ENCODE measurements at regions not wholly inside any gene's neighbourhood (a gene's known extent, or its start where the extent isn't known, plus 50 kb on each side); places are given as distances from the start of the nearest gene placed in this dataset.

DNA sequence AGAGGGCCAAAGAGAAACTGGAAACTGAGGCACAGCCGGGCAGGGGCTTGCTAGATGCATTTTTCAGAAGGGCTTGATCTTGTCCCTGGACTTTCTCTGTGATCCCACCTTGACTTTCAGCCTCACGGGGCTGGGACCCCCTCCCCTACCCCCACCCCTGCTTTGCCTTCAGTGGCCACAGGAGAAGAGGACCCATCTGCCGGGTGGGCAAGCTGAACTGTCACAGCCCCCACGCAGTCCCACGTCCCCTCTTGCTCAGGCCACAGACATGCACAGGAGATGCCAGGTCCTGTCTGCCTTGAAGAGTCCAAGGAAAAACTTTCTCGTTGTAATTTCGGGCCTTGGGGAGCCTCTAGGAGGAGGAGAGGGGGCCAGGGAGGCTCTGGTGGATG lies 158.9 kb downstream of the KIF26A start:
- no peak for TF ChIP-seq ZBTB21 (CRISPR knock-in tag; IDR thresholded peaks at IDR 0.05; ENCODE audit: borderline replicate concordance)
- TF ChIP-seq, protein P1, sequence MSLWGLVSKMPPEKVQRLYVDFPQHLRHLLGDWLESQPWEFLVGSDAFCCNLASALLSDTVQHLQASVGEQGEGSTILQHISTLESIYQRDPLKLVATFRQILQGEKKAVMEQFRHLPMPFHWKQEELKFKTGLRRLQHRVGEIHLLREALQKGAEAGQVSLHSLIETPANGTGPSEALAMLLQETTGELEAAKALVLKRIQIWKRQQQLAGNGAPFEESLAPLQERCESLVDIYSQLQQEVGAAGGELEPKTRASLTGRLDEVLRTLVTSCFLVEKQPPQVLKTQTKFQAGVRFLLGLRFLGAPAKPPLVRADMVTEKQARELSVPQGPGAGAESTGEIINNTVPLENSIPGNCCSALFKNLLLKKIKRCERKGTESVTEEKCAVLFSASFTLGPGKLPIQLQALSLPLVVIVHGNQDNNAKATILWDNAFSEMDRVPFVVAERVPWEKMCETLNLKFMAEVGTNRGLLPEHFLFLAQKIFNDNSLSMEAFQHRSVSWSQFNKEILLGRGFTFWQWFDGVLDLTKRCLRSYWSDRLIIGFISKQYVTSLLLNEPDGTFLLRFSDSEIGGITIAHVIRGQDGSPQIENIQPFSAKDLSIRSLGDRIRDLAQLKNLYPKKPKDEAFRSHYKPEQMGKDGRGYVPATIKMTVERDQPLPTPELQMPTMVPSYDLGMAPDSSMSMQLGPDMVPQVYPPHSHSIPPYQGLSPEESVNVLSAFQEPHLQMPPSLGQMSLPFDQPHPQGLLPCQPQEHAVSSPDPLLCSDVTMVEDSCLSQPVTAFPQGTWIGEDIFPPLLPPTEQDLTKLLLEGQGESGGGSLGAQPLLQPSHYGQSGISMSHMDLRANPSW (CRISPR knock-in tag; conservative IDR thresholded peaks at IDR 0.05; ENCODE audit: low read depth), result no peak
- TF ChIP-seq, protein P2, sequence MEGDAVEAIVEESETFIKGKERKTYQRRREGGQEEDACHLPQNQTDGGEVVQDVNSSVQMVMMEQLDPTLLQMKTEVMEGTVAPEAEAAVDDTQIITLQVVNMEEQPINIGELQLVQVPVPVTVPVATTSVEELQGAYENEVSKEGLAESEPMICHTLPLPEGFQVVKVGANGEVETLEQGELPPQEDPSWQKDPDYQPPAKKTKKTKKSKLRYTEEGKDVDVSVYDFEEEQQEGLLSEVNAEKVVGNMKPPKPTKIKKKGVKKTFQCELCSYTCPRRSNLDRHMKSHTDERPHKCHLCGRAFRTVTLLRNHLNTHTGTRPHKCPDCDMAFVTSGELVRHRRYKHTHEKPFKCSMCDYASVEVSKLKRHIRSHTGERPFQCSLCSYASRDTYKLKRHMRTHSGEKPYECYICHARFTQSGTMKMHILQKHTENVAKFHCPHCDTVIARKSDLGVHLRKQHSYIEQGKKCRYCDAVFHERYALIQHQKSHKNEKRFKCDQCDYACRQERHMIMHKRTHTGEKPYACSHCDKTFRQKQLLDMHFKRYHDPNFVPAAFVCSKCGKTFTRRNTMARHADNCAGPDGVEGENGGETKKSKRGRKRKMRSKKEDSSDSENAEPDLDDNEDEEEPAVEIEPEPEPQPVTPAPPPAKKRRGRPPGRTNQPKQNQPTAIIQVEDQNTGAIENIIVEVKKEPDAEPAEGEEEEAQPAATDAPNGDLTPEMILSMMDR (IDR thresholded peaks at IDR 0.05), result no peak
- TF ChIP-seq FOXJ3 (CRISPR knock-in tag; IDR thresholded peaks at IDR 0.05; ENCODE audit: borderline replicate concordance), result no peak
- no peak for TF ChIP-seq SOX15 (CRISPR knock-in tag; IDR thresholded peaks at IDR 0.05)
- TF ChIP-seq, protein P3, sequence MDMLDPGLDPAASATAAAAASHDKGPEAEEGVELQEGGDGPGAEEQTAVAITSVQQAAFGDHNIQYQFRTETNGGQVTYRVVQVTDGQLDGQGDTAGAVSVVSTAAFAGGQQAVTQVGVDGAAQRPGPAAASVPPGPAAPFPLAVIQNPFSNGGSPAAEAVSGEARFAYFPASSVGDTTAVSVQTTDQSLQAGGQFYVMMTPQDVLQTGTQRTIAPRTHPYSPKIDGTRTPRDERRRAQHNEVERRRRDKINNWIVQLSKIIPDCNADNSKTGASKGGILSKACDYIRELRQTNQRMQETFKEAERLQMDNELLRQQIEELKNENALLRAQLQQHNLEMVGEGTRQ (CRISPR knock-in tag; IDR thresholded peaks at IDR 0.05), result no peak
- no peak for TF ChIP-seq PRRX2 (CRISPR knock-in tag; IDR thresholded peaks at IDR 0.05)
- TF ChIP-seq TEAD4 (CRISPR knock-in tag; IDR thresholded peaks at IDR 0.05), result no peak
- no peak for TF ChIP-seq SP1 (CRISPR knock-in tag; conservative IDR thresholded peaks at IDR 0.05)
- TF ChIP-seq, protein P4, sequence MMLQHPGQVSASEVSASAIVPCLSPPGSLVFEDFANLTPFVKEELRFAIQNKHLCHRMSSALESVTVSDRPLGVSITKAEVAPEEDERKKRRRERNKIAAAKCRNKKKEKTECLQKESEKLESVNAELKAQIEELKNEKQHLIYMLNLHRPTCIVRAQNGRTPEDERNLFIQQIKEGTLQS (CRISPR knock-in tag; conservative IDR thresholded peaks at IDR 0.05), result no peak
- TF ChIP-seq, protein P5, sequence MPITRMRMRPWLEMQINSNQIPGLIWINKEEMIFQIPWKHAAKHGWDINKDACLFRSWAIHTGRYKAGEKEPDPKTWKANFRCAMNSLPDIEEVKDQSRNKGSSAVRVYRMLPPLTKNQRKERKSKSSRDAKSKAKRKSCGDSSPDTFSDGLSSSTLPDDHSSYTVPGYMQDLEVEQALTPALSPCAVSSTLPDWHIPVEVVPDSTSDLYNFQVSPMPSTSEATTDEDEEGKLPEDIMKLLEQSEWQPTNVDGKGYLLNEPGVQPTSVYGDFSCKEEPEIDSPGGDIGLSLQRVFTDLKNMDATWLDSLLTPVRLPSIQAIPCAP (CRISPR knock-in tag; IDR thresholded peaks at IDR 0.05), result no peak
- TF ChIP-seq ZNF317 (CRISPR knock-in tag; IDR thresholded peaks at IDR 0.05; ENCODE audit: borderline replicate concordance, low read depth), result no peak

Measured in WTC11 (cell line).